ENCODE measurements at regions not wholly inside any gene's neighbourhood (a gene's known extent, or its start where the extent isn't known, plus 50 kb on each side); places are given as distances from the start of the nearest gene placed in this dataset.
A peak's percentile ranks its signal among the peaks of the same experiment; 100 is the strongest.
"Not testable (repeated sequence)": the region's sequence is repeated elsewhere in the genome, so short reads cannot be mapped to it uniquely, and the experiment has no call there.

DNA sequence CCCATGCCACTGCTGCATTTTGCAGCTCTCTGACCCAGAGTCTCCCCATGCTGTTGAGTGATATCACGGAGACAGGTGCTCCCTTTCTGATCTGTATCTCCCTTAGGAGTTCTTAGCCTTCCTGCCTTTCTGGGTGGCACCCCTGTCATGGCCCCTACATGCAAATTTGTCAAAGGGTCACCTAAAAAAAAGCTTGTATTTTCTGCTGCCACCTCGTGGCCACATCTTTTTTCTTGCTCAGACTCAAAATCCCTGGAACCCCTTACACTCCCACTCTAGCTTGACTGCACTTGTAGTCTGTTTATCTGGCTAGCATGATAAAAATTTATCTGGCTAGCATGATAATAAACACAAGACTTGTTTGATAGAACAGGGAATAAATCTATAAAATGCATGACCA is 809.1 kb downstream of the SORCS1 start:
- ChIA-PET CTCF (interaction anchor here (0.8 to 2.1 kb wide), 8 partner anchors 9 to 1949 kb away, joined by 3 to 7 read pairs (median 4); no protein-coding TSS in a partner anchor), POLR2A (no interaction called here)
- TF ChIP-seq, protein P1, sequence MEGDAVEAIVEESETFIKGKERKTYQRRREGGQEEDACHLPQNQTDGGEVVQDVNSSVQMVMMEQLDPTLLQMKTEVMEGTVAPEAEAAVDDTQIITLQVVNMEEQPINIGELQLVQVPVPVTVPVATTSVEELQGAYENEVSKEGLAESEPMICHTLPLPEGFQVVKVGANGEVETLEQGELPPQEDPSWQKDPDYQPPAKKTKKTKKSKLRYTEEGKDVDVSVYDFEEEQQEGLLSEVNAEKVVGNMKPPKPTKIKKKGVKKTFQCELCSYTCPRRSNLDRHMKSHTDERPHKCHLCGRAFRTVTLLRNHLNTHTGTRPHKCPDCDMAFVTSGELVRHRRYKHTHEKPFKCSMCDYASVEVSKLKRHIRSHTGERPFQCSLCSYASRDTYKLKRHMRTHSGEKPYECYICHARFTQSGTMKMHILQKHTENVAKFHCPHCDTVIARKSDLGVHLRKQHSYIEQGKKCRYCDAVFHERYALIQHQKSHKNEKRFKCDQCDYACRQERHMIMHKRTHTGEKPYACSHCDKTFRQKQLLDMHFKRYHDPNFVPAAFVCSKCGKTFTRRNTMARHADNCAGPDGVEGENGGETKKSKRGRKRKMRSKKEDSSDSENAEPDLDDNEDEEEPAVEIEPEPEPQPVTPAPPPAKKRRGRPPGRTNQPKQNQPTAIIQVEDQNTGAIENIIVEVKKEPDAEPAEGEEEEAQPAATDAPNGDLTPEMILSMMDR (IDR thresholded peaks at IDR 0.05; ENCODE audit: insufficient read depth, low read depth, low read length): peak; percentile 44
- DNase-seq (ENCODE audit: low read depth): no peak
- H3K4me3 ChIP-seq (ENCODE audit: low read depth, low read length): no peak overlapping the region
- no peaks in the 10 kb centered on the region; the same call in 1 of the 2 replicates for H3K27me3 ChIP-seq (ENCODE audit: control insufficient read depth, insufficient read depth, low read length)
- no peaks in the 10 kb centered on the region for H3K36me3 ChIP-seq (ENCODE audit: control insufficient read depth, insufficient read depth, low read length)

DNA sequence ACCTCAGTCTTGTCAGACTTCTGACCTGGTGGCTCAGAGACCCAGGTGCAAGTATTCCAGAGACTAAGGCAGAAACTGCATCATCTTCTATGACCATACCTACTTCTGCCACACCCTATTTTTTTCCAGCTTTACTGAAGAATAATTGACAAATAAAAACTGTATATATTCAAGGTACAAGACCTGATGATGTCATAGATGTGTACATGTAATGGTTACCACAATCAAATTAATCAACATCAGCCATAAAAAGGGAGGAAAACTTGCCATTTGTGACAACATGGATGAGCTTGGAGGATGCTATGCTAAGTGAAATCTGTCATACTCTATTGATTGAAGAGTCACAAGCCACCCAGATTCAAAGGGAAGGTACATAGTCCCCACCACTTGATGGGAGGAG is 815.6 kb downstream of the SORCS1 start:
- H3K27me3 ChIP-seq (ENCODE audit: control insufficient read depth, insufficient read depth, low read length): no peaks in the 10 kb centered on the region
- H3K36me3 ChIP-seq (ENCODE audit: control insufficient read depth, insufficient read depth, low read length): no peaks in the 10 kb centered on the region
- POLR2A ChIA-PET: no interaction called here
- TF ChIP-seq, protein P1 (IDR thresholded peaks at IDR 0.05; ENCODE audit: insufficient read depth, low read depth, low read length): no peak
- H3K4me3 ChIP-seq (ENCODE audit: low read depth, low read length): no peak overlapping the region
- CTCF ChIA-PET: no interaction called here
- no peak for DNase-seq (ENCODE audit: low read depth)

DNA sequence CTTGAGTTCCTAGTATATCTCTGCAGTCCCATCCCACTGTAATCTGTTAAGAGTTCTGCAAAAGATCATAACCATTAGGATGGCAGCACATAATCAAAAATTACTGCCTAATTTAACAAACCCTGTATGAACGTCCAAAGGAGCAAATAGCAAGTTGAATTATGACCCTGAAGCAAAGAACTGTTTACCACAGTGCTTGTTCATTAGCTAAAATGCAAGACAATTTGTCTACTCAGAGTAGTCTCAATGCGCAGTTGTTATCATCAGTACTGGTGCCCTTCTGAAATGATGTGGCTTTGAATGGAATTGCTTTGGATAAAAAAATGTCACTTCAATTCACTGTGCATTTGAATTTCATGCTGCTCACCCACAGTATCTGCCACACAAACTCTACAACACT is 817.0 kb downstream of the SORCS1 start:
- TF ChIP-seq, protein P1 (IDR thresholded peaks at IDR 0.05; ENCODE audit: insufficient read depth, low read depth, low read length): no peak
- Histone ChIP-seq H3K27me3 (ENCODE audit: control insufficient read depth, insufficient read depth, low read length) (no peaks in the 10 kb centered on the region), H3K4me3 (ENCODE audit: low read depth, low read length) (no peak overlapping the region), H3K36me3 (ENCODE audit: control insufficient read depth, insufficient read depth, low read length) (no peaks in the 10 kb centered on the region)
- ChIA-PET CTCF (no interaction called here), POLR2A (no interaction called here)
- no peak for DNase-seq (ENCODE audit: low read depth)

DNA sequence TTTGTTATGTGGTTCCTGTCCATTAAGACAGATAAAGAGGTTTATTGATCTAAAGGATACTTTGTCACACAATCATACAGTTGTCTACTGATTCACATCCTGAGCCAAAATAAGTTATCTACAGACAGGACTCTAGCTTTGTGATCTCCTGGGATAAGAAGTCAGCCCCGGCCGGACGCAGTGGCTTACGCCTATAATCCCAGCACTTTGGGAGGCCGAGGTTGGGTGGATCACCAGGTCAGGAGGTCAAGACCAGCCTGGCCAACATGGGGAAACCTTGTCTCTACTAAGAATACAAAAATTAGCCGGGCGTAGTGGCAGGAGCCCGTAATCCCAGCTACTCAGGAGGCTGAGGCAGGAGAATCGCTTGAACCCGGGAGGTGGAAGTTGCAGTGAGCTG is 821.0 kb downstream of the SORCS1 start:
- H3K36me3 ChIP-seq (ENCODE audit: control insufficient read depth, insufficient read depth, low read length); H3K4me3 ChIP-seq (ENCODE audit: low read depth, low read length); DNase-seq (ENCODE audit: low read depth); POLR2A ChIA-PET; H3K27me3 ChIP-seq (ENCODE audit: control insufficient read depth, insufficient read depth, low read length): not testable (repeated sequence)
- CTCF ChIA-PET: interaction anchor here (0.7 kb wide), 1 partner anchor 10 kb away, joined by 3 read pairs; no protein-coding TSS in a partner anchor

DNA sequence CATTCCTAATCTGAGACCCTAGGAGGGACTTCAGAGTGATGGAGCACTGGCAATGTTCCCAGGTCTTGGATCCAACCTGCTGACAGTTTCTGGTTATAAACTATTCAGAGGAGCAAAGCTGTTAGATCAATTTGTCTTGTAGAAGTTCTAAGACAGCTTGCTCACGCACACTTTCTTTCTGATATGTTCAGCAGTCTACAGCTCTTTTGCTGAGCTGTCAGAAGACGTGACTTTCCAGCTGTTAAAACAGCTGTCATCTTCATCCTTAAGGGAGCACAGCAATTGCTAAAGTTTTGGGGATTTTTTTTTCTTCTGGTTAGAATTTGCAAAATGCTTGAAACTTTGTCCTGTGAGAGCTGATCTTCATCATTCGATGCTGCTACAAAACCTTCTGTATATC is 823.1 kb downstream of the SORCS1 start:
- ChIA-PET POLR2A (no interaction called here), CTCF (no interaction called here)
- DNase-seq (ENCODE audit: low read depth): no peak
- Histone ChIP-seq H3K27me3 (ENCODE audit: control insufficient read depth, insufficient read depth, low read length) (no peaks in the 10 kb centered on the region), H3K36me3 (ENCODE audit: control insufficient read depth, insufficient read depth, low read length) (no peaks in the 10 kb centered on the region), H3K4me3 (ENCODE audit: low read depth, low read length) (no peak overlapping the region)
- TF ChIP-seq, protein P1 (IDR thresholded peaks at IDR 0.05; ENCODE audit: insufficient read depth, low read depth, low read length): no peak

DNA sequence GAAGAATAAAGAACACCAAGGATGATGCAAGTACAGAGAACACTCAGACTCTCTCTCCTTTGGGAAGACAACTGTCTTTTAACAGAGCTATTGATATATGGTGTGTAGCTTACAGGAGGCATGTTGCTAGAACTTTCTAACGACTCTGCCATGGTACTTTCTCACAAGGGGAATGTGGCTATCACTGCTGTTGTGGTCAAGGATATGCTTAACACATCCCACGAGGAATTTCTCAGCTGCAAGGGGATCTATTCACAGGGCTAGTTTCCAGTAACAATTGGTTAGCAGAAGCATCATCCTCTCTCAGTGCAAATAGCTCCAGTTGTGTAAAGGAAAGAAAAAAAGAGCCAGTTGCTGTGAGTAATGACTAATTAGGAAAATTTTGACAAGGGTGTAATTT is 826.0 kb downstream of the SORCS1 start:
- Histone ChIP-seq H3K36me3 (ENCODE audit: control insufficient read depth, insufficient read depth, low read length) (no peaks in the 10 kb centered on the region), H3K27me3 (ENCODE audit: control insufficient read depth, insufficient read depth, low read length) (no peaks in the 10 kb centered on the region), H3K4me3 (ENCODE audit: low read depth, low read length) (no peak overlapping the region)
- ChIA-PET POLR2A (no interaction called here), CTCF (no interaction called here)
- TF ChIP-seq, protein P1 (IDR thresholded peaks at IDR 0.05; ENCODE audit: insufficient read depth, low read depth, low read length): no peak
- no peak for DNase-seq (ENCODE audit: low read depth)
